Fibroblast of skin of right quadriceps (primary cell): ENCODE measurements at regions not wholly inside any gene's neighbourhood (a gene's known extent, or its start where the extent isn't known, plus 50 kb on each side); places are given as distances from the start of the nearest gene placed in this dataset.

Source experiments
- DNase-seq: peaks from one replicate; pipeline ENCODE4 v3.0.0-alpha.2; 2013

DNA sequence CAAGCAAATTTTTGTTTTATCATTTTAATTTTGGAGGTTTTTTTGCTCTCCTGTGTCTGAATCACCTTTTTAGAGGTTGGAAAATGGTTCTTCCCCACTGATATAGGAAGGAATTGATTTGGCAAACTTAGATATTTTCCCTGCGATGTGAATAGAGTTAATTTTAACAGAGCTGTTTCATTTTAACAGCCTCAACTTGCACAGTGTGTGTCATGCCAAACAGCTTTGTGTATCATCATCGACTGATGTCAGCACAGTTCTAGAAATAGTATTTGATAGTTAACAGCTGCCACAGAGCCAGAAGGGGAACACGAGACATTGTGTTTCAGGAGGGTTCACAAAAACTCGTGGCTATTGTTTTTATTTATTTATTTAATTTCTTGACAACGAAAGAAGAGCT is 243.1 kb upstream of the FOXN3 start:
- DNase-seq, result peak; percentile 68

DNA sequence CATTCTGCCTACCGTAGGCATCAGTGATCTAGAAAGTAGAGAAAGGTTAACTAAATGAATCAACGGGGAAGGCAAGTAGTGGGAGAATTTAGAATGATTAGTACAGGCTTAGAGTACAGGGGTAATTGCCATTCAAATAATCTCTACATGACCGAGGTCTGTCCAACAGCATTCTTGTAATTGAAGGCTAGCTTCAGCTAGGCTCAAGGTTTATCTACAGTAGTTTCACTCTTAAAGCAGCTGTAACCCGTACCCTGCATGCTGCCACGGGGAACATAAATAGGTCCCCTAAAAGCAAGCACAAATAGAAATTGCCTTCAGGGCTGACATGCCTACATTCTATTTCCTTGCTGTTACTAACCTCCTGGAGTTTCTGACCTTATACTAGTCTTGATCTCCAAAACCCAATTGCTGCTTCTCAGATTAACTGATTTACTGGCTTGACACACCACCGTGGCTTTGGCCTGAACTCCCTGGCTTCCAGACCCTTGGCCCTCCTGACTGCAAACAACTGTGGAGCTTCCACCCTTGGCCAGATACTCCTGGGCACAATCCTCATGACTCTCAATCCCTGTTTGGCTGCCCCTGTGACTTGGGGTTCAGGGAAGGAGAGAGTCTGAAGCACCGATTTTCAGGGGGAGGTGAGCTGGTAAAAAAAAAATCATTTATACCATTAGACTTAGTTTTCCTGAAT is 242.1 kb upstream of the FOXN3 start:
- no peak for DNase-seq

DNA sequence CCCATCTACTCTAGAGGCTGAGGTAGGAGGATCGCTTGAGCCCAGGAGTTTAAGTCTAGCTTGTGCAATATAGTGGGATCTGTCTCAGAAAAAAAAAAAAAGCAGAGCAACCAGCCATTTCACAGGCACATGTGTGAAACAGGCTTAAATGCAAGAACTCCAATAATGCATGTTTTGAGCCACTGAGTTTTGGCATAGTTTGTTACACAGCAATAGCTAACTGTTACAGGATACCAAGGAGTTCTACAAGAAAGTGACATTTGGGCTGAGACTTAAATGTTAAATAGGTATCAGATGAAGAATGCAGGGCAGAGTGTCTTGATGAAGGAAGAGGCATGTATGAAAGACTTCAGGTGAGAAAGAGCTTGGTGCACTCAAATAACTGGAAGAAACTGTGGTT is 240.0 kb upstream of the FOXN3 start:
- DNase-seq, result no peak

DNA sequence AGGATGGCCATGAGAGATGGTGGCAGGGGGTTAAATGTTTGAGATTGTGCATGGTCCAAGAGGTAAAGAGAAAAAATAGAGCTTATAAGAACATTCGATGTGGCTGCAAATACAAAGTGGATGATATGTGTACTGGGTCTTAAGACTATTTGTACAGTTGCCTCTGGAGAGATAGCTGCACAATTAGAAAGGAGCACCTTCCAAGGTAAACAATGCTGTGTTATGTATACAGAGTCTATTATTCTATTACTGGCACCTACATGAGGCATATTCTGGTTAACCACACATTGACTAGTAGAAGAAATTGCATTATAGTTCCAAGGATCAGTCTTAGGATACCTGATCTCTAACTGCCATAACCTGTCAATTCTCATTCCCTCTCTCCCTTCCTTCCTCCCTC is 238.0 kb upstream of the FOXN3 start:
- no peak for DNase-seq

DNA sequence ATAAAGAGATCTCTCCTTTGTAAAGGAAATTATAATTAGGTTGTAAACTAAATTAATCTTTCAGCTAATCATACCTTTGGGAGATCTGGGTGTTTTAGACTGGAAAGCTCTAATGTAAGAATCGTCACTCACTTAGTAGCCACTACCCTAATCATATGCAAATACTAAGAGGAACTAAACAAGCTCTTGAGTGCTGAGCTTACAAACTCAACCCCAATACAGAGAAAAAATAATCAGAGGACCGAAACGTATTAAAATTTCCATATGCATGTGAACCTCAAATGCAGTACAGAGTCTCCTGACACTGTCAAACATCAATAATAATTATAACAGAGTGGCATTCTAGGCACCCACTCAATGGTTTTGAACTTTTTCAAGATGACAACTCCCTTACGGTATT is 235.3 kb upstream of the FOXN3 start:
- DNase-seq, result no peak

DNA sequence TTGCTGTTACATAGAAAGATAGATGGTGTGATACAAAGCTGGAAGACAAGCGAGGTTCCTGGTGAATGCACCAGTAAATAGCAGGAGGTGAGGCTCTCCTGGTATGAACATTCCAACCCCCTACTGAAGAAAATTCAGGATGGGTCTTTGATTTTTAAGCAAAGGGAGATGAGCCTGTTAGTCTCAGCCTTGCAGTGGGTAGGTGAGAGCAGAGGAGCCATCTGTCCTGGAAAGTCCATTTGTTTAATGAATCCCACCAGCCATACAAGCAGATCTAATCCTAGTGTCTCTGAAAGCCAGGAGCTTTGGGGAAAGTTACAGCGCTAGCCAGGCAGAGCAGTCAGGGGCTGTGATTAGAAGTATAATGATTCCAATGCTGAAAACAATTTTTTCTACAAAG is 234.8 kb upstream of the FOXN3 start:
- no peak for DNase-seq

DNA sequence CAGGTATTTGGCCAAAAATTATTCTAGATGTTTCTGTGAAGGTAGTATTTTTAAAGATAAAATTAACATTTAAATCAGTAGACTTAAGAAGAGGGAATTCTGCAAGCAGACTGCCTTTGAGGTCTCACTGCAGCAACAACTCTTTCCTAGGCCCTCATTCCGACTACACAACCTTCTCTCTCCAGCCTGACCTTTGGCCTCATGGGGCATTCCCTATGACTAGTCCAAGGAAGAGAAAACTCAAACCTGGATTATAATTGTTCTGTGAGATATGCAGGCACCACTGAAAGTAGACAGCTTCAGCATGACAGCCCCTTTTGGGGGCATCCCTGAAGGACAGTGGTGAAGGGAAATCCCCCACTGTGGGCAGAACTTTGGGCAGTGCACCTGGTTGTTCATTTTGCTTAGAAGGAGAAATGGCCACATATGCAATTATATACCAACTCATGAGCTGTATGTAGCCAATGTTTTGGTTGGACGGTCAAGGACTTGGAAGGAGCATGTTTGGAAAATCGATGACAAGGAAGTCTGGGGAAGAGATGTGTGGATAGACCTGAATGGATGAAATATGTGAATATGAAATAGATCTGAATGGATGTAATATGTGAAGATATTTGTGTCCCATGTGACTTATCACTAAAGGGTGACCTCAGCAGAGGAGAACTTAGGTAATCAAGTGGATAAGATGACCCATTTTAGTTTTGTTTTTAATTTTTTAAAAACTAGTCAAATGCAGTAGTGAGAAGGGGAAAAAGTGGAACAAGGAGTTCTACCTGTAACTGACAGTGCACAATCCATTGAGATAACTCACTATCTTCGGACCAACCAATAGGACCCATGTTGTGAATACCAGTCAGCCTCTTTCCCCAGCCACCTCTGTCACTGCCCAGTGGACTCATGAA is 233.3 kb upstream of the FOXN3 start:
- DNase-seq, result no peak

DNA sequence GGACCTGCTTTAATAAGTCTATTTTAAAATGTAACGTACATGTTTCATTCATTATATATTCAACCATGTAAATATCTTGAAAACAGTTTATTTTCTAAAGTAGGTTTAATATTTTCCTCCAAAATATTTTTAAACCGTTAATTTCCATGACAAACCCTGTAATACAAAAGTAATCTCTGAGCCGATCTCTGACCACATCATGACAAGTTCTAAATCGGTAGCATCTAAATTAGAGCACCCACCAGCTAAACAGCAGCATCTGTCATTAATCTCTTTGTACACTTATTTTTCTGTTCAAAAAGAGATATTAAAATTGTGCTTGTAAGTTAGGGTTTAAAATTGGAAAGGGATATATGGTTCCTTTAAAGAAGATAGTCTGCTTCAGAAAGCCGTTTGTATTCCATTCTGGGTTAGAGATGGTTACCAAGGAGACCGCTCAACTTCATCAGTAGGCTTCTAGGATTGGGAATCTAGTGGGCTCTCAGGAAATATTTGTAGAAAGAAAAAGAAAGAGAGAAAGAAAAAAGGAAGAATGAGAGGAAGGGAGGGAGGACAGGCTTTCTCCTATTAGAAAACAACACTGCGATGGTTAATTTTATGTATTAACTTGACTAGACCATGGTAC is 232.5 kb upstream of the FOXN3 start:
- no peak for DNase-seq

DNA sequence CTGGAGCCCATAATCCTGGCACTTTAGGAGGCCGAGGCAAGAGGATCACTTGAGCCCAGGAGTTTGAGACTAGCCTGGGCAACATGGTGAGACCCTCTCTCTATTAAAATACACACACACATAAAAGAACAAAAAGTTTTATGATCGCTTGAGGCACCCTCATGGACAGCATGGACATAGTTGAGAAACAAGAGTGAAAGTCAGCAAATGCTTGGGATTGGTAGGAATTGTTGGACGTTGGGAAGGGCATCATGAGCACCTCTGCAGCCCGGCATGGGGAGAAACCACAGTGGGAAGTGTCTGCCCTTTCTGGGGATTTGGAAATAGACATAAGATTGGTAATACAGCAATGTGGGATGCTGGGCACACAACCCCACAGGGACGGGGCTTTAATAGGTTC is 231.9 kb upstream of the FOXN3 start:
- no peak for DNase-seq

DNA sequence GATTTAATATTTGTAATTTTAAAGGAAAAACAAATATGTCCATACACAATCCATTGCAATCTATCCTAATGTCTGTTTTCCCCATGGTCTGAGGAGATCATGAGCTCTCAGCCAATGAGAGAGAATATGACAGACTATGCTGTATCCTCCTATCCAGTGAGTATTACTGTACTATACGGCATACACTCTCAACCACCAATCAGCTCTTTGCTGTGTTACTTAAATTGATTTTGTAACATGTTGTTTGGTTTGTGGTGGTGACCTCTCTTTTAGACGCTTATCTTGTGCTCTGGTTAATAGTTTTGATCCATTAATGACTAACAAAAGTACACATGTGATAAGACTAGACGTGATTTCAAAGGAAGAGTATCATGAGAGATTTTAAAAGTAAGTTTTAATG is 231.5 kb upstream of the FOXN3 start:
- DNase-seq, result no peak

DNA sequence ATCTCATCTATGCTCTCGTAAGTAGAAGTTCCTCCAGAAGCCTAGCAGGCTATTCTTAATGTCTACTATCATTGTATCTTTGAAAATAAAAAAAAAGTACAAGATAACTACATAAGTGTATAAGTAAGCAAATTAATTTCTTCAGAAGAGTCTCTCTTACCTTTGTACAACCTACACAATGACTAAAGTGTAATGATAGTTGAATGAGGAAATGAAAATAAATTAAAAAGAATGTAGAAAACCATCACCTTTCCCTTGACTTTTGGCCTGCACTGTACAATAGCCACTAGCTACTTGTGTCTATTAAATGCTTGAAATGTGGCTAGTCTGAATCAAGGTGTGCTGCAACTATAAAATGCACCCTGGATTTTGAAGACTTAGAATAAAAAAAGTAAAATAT is 229.9 kb upstream of the FOXN3 start:
- no peak for DNase-seq

DNA sequence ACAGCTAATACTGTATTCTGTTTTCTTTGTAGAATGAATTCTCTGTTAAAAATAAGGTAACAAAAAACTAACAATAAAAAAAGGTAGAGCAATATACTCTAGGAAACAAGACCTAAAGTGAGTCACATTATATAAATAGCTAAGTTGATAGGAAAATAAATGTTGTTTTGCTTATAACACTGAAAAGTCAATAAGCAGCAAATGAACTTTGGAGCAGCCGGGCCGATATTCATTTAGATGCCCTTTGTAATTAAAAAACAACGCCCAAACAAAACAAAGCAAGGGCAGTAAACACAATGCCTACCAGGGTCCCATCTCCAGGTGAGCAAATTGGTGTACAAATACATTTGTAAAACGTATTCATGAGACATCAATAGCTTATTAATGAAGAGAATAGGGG is 227.6 kb upstream of the FOXN3 start:
- no peak for DNase-seq

DNA sequence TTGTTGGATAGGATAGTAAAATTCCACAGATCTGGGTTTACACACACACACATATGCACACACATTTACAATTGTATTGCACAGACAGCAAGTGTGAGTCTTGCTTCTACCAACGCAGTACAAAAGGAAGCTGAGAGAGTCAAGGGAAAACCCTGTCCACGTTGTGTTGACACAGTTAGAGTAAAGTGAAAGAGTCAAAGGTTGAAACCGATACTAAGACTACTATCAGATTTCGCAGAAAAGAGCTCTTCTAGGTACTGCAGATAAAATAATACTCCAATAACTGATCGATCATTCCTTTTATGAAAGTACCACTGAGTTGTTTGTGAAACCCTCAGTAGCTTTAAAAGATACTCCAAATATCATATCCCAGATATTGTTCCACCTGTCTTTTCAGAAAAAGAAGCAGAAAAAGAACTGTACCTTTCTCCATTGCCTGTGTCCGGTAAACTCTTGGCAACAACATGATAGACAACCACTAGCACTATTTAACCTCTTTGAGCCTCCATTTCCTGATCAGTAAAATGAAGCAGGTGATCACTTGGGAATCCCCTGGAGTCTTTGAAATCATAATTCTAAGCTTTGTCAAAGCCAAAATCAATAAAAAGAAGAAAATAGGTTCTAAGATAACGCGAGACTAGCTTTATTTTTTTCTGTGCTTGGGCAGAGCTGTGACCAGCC is 224.6 kb upstream of the FOXN3 start:
- DNase-seq, result no peak

DNA sequence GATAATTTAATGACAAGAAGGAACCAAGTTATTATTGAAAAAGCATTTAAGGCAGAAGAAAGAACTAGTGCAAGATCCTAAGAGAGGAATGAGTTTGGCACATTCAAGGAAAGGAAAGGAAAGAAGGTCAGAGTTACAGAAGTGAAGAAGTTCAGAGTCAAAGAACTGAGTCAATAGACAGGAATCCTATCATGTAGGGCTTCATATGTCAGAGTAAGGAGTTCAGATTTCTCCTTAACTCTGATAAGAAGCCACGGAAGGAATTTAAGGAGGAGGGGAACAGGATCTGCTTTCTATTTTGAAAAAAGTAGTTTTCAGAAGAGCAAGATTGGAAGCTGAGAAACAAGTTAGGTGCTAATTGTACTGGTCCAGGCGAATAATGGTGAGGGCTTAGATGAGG is 223.1 kb upstream of the FOXN3 start:
- DNase-seq, result peak; percentile 54

DNA sequence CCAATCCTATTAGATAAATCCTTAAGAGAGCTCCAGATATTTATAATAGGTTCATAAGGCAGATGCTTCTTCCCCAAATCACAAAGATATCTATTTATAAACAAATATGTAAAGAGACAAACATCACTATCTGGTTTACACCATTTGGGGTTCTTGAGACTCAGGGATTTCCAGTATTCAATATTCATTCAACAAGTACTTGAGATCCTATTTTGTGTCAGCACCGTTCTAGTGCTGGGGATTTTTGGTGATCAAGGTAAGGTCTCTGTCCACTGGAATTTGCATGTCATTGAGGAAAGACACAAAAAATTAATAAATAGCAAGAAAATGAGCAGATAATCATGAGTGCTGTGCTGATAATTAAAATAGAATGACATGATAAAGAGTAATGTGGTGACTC is 222.7 kb upstream of the FOXN3 start:
- no peak for DNase-seq

DNA sequence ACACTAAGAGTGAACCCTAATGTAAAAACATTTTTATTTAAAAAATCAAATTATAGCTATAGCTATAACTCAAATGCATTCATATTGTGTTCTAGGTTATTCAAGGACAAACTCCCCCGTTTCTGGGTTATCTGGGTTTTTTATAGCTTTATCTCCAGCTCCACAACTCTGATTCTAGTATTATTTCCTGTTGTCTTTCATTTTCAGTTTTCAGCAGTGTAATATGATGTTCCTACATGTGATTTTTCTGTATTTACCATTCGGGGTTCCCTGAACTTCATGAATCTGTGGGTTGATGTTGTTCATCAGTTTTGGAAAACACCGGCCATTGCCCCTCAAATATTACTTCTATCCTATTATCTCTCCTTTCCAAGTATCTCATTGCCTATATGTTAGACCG is 221.9 kb upstream of the FOXN3 start:
- DNase-seq, result no peak

DNA sequence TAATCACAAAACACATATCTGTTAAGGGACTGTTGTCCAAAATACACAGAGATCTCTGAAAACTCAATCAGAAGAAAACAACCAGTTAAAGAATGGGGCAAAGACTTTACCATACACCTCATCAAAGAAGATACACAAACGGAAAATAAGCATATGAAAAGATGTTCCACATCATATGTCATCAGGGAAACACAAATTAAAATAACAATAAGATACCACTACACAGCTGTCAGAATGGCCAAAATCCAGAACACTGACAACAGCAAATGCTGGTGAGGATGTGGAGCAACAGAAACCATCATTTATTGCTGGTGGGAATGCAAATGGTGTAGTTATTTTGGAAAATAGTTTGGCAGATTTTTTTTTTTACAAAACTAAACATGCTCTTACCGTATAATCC is 220.5 kb upstream of the FOXN3 start:
- no peak for DNase-seq

DNA sequence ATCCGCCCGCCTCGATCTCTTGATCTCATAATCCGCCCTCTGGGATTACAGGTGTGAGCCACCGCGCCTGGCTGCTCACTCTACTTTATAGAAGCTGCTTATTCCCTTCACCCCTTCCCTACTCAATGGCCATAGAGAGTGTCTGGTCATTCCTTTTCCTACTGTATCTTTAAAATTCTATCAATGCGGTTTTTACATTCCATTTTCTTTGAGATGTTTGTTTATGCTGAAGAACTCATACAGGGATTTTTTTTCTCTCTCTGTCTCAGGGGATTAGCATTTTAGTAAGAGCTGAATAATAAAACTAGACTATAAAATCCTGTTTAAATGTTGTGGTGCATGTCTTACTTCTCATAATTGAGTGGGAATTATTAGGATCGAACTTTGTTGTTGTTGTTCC is 218.6 kb upstream of the FOXN3 start:
- DNase-seq, result peak; percentile 28

DNA sequence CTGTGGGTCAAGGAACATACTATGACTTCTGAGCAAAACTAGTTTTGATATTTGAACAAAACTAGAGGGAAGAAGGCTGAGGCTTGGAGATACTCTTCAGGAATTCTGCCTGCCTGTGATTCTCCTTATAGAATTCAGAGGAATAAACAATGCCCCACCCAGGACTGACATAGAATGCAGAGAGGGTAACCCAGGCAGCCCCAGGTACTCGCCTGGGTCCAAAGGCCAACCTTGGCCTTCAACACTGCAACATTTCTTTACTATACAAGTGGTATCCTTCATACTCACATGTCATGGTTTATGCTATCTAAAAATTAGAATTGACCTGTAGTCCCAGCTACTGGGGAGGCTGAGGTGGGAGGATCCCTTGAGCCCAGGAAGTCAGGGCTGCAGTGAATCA is 217.0 kb upstream of the FOXN3 start:
- DNase-seq, result no peak

DNA sequence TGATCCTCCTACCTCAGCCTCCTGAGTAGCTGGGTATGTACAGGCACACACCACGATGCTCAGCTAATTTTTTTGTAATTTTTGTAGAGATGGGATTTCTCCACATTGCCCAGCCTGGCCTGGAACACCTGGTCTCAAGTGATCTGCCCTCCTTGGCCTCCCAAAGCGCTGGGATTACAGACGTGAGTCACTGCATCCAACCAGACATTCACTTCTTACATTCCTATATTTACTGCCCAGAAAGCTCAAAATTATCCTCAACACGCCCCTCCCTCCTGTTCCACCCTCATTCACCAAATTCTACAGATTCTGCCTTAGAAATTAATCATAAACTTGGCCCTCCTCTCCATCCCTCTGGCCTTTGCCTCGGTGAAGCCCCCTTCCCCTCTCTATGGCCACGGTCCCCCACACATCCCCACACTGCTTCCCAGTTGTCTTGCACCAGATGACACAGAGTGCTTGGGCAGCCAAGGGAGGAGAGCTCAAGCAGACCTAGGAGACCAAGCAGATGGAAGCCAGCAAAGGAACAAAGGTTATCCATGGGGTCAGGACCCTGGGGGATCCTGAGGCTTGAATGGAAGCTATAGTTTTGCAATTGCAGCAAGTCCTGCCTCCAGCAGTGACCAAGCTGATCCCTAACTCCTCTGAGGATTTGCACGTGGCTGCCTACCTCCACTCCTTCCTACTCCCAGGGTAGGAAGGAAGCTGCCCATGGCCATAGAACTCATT is 213.2 kb upstream of the FOXN3 start:
- DNase-seq, result peak; percentile 65

DNA sequence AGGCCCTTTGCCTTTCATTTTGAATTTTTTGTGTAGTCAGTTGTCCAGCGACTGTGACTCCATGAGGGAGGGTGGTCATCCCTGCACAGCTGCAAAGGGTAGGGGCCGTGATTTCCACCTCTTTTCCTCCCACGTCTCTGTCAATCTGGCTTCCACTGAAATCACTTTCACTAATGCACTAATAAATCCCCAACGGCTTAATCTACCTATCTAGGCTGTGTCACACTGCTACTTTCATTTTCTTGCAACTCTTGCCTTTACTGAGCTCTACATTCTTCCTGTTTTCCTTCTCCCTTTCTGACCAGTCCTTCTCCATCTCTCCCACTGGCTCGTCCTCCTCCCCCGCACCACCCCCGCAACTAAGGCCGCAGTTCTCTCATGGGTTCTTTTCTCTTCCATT is 212.3 kb upstream of the FOXN3 start:
- no peak for DNase-seq

DNA sequence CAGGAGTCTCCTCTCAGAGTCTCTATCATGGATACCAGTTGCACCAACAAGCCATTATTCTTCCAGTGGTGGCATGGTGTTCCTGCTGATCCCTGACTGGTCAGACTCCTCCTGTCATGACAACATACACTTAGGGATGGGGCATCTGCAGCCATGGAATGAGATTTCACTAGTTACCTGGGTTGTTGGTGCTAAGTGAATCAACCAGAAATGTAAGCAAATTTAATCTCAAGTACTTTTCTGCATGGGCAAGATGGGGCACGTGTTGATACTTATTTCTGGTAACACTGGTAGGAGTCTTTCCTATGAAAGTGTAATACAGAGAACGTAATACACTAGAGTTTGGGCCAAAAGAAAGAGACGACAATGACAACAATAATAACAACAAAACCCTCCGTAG is 211.5 kb upstream of the FOXN3 start:
- no peak for DNase-seq
